GM08714 (cell line): ENCODE measurements at regions not wholly inside any gene's neighbourhood (a gene's known extent, or its start where the extent isn't known, plus 50 kb on each side); places are given as distances from the start of the nearest gene placed in this dataset.
"Not testable (repeated sequence)": the region's sequence is repeated elsewhere in the genome, so short reads cannot be mapped to it uniquely, and the experiment has no call there.

Experiments used
- H3K4me3 ChIP-seq: fragments of 200-500 bp; sonication (Bioruptor generic); 2 replicates; pipeline ENCODE4 v1.5.1; 2014; ENCODE audit warnings: mild to moderate bottlenecking, low read length, inconsistent platforms
- ZNF274 ChIP-seq: IDR thresholded peaks from 2 replicates; pipeline ENCODE4 v1.6.1; 2012; ENCODE audit warnings: mild to moderate bottlenecking, low read depth, low read length

GRCh38 chrX:148080593-148080992, 99.5 kb downstream of the FMR1NB start:
- no peak for TF ChIP-seq ZNF274
- H3K4me3 ChIP-seq: no peak overlapping the region

- H3K4me3 ChIP-seq: no peak overlapping the region
- no peak for TF ChIP-seq ZNF274
These were observed 103.5 kb downstream of the FMR1NB start for GRCh38 chrX:148084611-148085010.

GRCh38 chrX:148120151-148120550, 139.0 kb downstream of the FMR1NB start:
- no peak for TF ChIP-seq ZNF274

GRCh38 chrX:148120999-148121623, 140.0 kb downstream of the FMR1NB start:
- no peak for TF ChIP-seq ZNF274
- no peak overlapping the region for H3K4me3 ChIP-seq

More at GRCh38 chrX:148120151-148120550, 139.0 kb downstream of the FMR1NB start:
- no peak overlapping the region for H3K4me3 ChIP-seq

GRCh38 chrX:148128872-148129505, 147.9 kb downstream of the FMR1NB start:
- H3K4me3 ChIP-seq: not testable (repeated sequence)

- H3K4me3 ChIP-seq: no peak overlapping the region
- no peak for TF ChIP-seq ZNF274
These were observed 152.1 kb downstream of the FMR1NB start for GRCh38 chrX:148133105-148133725.

GRCh38 chrX:148134578-148134977, 153.4 kb downstream of the FMR1NB start:
- no peak for TF ChIP-seq ZNF274
- H3K4me3 ChIP-seq: no peak overlapping the region

- TF ChIP-seq ZNF274: no peak
- H3K4me3 ChIP-seq: no peak overlapping the region
These were observed 154.6 kb downstream of the FMR1NB start for GRCh38 chrX:148135738-148136137.

- TF ChIP-seq ZNF274: no peak
- no peak overlapping the region for H3K4me3 ChIP-seq
These were observed 165.0 kb downstream of the FMR1NB start for GRCh38 chrX:148146121-148146520.

GRCh38 chrX:148156986-148157385, 175.8 kb downstream of the FMR1NB start:
- no peak for TF ChIP-seq ZNF274
- H3K4me3 ChIP-seq: no peak overlapping the region

- no peak for TF ChIP-seq ZNF274
These were observed 178.7 kb downstream of the FMR1NB start for GRCh38 chrX:148159796-148160195.

GRCh38 chrX:148161701-148162100, 180.6 kb downstream of the FMR1NB start:
- no peak overlapping the region for H3K4me3 ChIP-seq
- no peak for TF ChIP-seq ZNF274

More at GRCh38 chrX:148159796-148160195, 178.7 kb downstream of the FMR1NB start:
- no peak overlapping the region for H3K4me3 ChIP-seq

GRCh38 chrX:148185631-148186030, 204.5 kb downstream of the FMR1NB start:
- no peak for TF ChIP-seq ZNF274
- H3K4me3 ChIP-seq: no peak overlapping the region

GRCh38 chrX:148192547-148192946, 211.4 kb downstream of the FMR1NB start:
- no peak overlapping the region for H3K4me3 ChIP-seq

GRCh38 chrX:148193759-148194158, 212.6 kb downstream of the FMR1NB start:
- TF ChIP-seq ZNF274: no peak
- no peak overlapping the region for H3K4me3 ChIP-seq

More at GRCh38 chrX:148192547-148192946, 211.4 kb downstream of the FMR1NB start:
- no peak for TF ChIP-seq ZNF274
